Effector memory CD4-positive, alpha-beta T cell (primary cell): ENCODE measurements at regions not wholly inside any gene's neighbourhood (a gene's known extent, or its start where the extent isn't known, plus 50 kb on each side); places are given as distances from the start of the nearest gene placed in this dataset.

Experiments
- DNase-seq, 3 donors: peaks; one replicate each; pipeline ENCODE4 v3.0.0-alpha.2; 2020
- H3K27ac ChIP-seq: 2 replicates; pipeline ENCODE4 v1.7.0; 2013; ENCODE audit warnings: mild to moderate bottlenecking, low read length, moderate library complexity; ENCODE audit not compliant: insufficient read depth, poor library complexity, severe bottlenecking
- H3K27me3 ChIP-seq: replicated peaks from 2 replicates; pipeline ENCODE4 v1.7.0; 2013; ENCODE audit warnings: mild to moderate bottlenecking, low read length; ENCODE audit not compliant: insufficient read depth, control insufficient read depth, poor library complexity, severe bottlenecking
- H3K36me3 ChIP-seq: 2 replicates; pipeline ENCODE4 v1.7.0; 2013; ENCODE audit warnings: mild to moderate bottlenecking, low read length, moderate library complexity; ENCODE audit not compliant: control insufficient read depth, insufficient read depth
- H3K4me1 ChIP-seq: 2 replicates; pipeline ENCODE4 v1.7.0; 2013; ENCODE audit warnings: low read length, mild to moderate bottlenecking; ENCODE audit not compliant: control insufficient read depth, insufficient read depth, poor library complexity, severe bottlenecking
- H3K4me3 ChIP-seq: 2 replicates; pipeline ENCODE4 v1.7.0; 2013; ENCODE audit warnings: low read length, low read depth, mild to moderate bottlenecking; ENCODE audit not compliant: insufficient read depth, poor library complexity, severe bottlenecking
- H3K9me3 ChIP-seq: 2 replicates; pipeline ENCODE4 v1.7.0; 2013; ENCODE audit warnings: mild to moderate bottlenecking, low read length, moderate library complexity; ENCODE audit not compliant: control insufficient read depth

GRCh38 chr6:14246876-14247275, 129.3 kb downstream of the CD83 start:
- DNase-seq, result no peak
- Histone ChIP-seq H3K4me3 (no peak overlapping the region), H3K27me3 (no peaks in the 10 kb centered on the region), H3K9me3 (no peaks in the 10 kb centered on the region), H3K36me3 (no peaks in the 10 kb centered on the region), H3K4me1 (no peaks in the 10 kb centered on the region), H3K27ac (no peak overlapping the region)

GRCh38 chr6:14250573-14250972, 133.0 kb downstream of the CD83 start:
- no peak overlapping the region for H3K27ac ChIP-seq
- H3K9me3 ChIP-seq, result no peaks in the 10 kb centered on the region
- no peaks in the 10 kb centered on the region for H3K27me3 ChIP-seq
- no peaks in the 10 kb centered on the region for H3K36me3 ChIP-seq
- H3K4me1 ChIP-seq, result no peaks in the 10 kb centered on the region
- no peak overlapping the region for H3K4me3 ChIP-seq
- DNase-seq, result no peak

GRCh38 chr6:14252271-14252850, 134.8 kb downstream of the CD83 start:
- no peaks in the 10 kb centered on the region for H3K9me3 ChIP-seq
- no peak for DNase-seq
- no peaks in the 10 kb centered on the region for H3K36me3 ChIP-seq
- no peaks in the 10 kb centered on the region for H3K27me3 ChIP-seq
- H3K27ac ChIP-seq, result no peak overlapping the region
- no peaks in the 10 kb centered on the region for H3K4me1 ChIP-seq
- no peak overlapping the region for H3K4me3 ChIP-seq

GRCh38 chr6:14254505-14254904, 136.9 kb downstream of the CD83 start:
- no peaks in the 10 kb centered on the region for H3K27me3 ChIP-seq
- H3K27ac ChIP-seq, result no peak overlapping the region
- no peaks in the 10 kb centered on the region for H3K9me3 ChIP-seq
- H3K36me3 ChIP-seq, result no peaks in the 10 kb centered on the region
- no peaks in the 10 kb centered on the region for H3K4me1 ChIP-seq
- no peak for DNase-seq
- no peak overlapping the region for H3K4me3 ChIP-seq

GRCh38 chr6:14255916-14256315, 138.3 kb downstream of the CD83 start:
- Histone ChIP-seq H3K36me3 (no peaks in the 10 kb centered on the region), H3K4me3 (no peak overlapping the region), H3K27me3 (no peaks in the 10 kb centered on the region), H3K4me1 (no peaks in the 10 kb centered on the region), H3K9me3 (no peaks in the 10 kb centered on the region), H3K27ac (no peak overlapping the region)
- DNase-seq, result no peak

- Histone ChIP-seq H3K27ac (no peak overlapping the region), H3K4me3 (no peak overlapping the region), H3K9me3 (no peaks in the 10 kb centered on the region), H3K36me3 (no peaks in the 10 kb centered on the region), H3K27me3 (no peaks in the 10 kb centered on the region), H3K4me1 (no peaks in the 10 kb centered on the region)
- DNase-seq, result no peak
These were observed 140.5 kb downstream of the CD83 start for GRCh38 chr6:14258117-14258516.

GRCh38 chr6:14258695-14259593, 141.4 kb downstream of the CD83 start:
- DNase-seq, result no peak
- H3K27me3 ChIP-seq, result no peaks in the 10 kb centered on the region
- no peaks in the 10 kb centered on the region for H3K9me3 ChIP-seq
- no peaks in the 10 kb centered on the region for H3K36me3 ChIP-seq
- no peaks in the 10 kb centered on the region for H3K4me1 ChIP-seq
- no peak overlapping the region for H3K27ac ChIP-seq
- no peak overlapping the region for H3K4me3 ChIP-seq

GRCh38 chr6:14259594-14260152, 142.1 kb downstream of the CD83 start:
- Histone ChIP-seq H3K27me3 (no peaks in the 10 kb centered on the region), H3K27ac (no peak overlapping the region), H3K4me1 (no peaks in the 10 kb centered on the region), H3K4me3 (no peak overlapping the region), H3K36me3 (no peaks in the 10 kb centered on the region), H3K9me3 (no peaks in the 10 kb centered on the region)
- no peak for DNase-seq

- H3K9me3 ChIP-seq, result no peaks in the 10 kb centered on the region
- no peak overlapping the region for H3K4me3 ChIP-seq
- H3K36me3 ChIP-seq, result no peaks in the 10 kb centered on the region
These were observed 143.3 kb downstream of the CD83 start for GRCh38 chr6:14260839-14261238.

GRCh38 chr6:14263881-14264424, 146.4 kb downstream of the CD83 start:
- Histone ChIP-seq H3K4me3 (no peak overlapping the region), H3K9me3 (no peaks in the 10 kb centered on the region), H3K27ac (no peak overlapping the region), H3K27me3 (no peaks in the 10 kb centered on the region), H3K36me3 (no peaks in the 10 kb centered on the region), H3K4me1 (no peaks in the 10 kb centered on the region)
- no peak for DNase-seq

More at GRCh38 chr6:14260839-14261238, 143.3 kb downstream of the CD83 start:
- no peak overlapping the region for H3K27ac ChIP-seq
- no peaks in the 10 kb centered on the region for H3K27me3 ChIP-seq
- no peak for DNase-seq
- H3K4me1 ChIP-seq, result no peaks in the 10 kb centered on the region
